Lower lobe of right lung (tissue), 2 donors: ENCODE measurements at regions not wholly inside any gene's neighbourhood (a gene's known extent, or its start where the extent isn't known, plus 50 kb on each side); places are given as distances from the start of the nearest gene placed in this dataset.

ENCODE experiments used
- ATAC-seq, 2 donors: fragments of 200-7000 bp; cut with Tn5 transposase; one replicate each; pipeline ENCODE4 v1.9.1; 2020 to 2022; ENCODE audit warnings: mild to moderate bottlenecking in 2 of 2, moderate library complexity in 2 of 2
- DNase-seq: peaks from one replicate; pipeline ENCODE4 v3.0.0-alpha.2; 2020
- H3K27ac ChIP-seq: fragments of 200-600 bp; one replicate; pipeline ENCODE4 v1.8.0; 2022
- H3K27me3 ChIP-seq: fragments of 200-600 bp; one replicate; pipeline ENCODE4 v1.8.0; 2022; ENCODE audit warnings: low read depth
- H3K36me3 ChIP-seq: fragments of 200-600 bp; one replicate; pipeline ENCODE4 v1.8.0; 2022; ENCODE audit warnings: mild to moderate bottlenecking
- H3K4me1 ChIP-seq: fragments of 200-600 bp; one replicate; pipeline ENCODE4 v1.8.0; 2022
- H3K4me3 ChIP-seq: fragments of 200-600 bp; one replicate; pipeline ENCODE4 v1.8.0; 2022; ENCODE audit warnings: mild to moderate bottlenecking
- H3K9me3 ChIP-seq: fragments of 200-600 bp; one replicate; pipeline ENCODE4 v1.8.0; 2022
- intact Hi-C: fragments of 100-400 bp; cut with DNase I; formaldehyde crosslinking; loops from one replicate; pipeline ENCODE4 v1.11.0; 2022
- TF ChIP-seq, protein P1 (sequence below): fragments of 200-600 bp; IDR thresholded peaks from one replicate; pipeline ENCODE4 v1.8.0; 2022; ENCODE audit warnings: antibody characterized with exemption, mild to moderate bottlenecking
- donor health status: DM: no; HTN: yes; CAD: no; lungs with severe emphysema.

DNA sequence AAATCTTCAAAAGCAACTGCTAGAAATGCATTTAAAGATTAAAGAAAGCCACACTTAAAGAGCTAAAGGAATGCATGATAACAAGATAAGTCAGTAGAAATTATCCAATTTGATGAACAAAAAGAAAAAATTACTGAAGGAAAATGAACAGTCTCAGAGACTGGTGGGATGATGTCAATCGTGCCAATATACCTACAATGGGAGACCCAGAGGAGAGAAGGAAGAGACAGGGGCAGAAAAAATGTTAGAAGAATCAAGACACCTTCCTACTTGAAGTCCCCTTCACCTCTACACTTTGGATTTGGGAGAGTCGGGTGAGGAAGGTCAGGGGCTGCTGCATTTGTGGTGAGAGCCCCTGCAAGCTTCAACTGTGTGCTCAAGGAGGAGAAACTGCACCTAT is 216.3 kb downstream of the BUD13 start:
- DNase-seq (no peak), ATAC-seq (no peak)
- Histone ChIP-seq H3K27me3 (no peaks in the 10 kb centered on the region), H3K36me3 (no peaks in the 10 kb centered on the region), H3K27ac (no peak overlapping the region), H3K4me1 (no peaks in the 10 kb centered on the region), H3K4me3 (no peak overlapping the region), H3K9me3 (no peaks in the 10 kb centered on the region)
- intact Hi-C loops = no loop called here
- TF ChIP-seq, protein P1, sequence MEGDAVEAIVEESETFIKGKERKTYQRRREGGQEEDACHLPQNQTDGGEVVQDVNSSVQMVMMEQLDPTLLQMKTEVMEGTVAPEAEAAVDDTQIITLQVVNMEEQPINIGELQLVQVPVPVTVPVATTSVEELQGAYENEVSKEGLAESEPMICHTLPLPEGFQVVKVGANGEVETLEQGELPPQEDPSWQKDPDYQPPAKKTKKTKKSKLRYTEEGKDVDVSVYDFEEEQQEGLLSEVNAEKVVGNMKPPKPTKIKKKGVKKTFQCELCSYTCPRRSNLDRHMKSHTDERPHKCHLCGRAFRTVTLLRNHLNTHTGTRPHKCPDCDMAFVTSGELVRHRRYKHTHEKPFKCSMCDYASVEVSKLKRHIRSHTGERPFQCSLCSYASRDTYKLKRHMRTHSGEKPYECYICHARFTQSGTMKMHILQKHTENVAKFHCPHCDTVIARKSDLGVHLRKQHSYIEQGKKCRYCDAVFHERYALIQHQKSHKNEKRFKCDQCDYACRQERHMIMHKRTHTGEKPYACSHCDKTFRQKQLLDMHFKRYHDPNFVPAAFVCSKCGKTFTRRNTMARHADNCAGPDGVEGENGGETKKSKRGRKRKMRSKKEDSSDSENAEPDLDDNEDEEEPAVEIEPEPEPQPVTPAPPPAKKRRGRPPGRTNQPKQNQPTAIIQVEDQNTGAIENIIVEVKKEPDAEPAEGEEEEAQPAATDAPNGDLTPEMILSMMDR = no peak

DNA sequence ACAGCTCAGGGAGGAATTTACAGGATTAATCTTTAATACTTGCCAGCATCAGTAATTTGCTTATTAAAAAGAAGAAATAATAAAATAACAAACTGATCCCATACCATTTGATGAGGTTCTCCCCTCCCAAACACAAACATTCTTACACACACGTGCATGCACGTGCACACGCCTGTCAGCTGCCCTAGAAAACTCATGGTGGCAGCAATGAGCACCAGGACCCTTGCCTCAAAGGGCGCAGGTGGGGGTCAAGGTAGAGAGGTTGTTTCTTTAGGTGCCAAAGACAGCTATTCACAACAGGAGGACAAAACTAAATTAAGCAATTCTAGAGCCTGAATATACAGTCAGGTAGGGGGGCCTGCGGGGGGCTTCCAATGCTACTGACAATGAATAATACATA is 219.3 kb downstream of the BUD13 start:
- intact Hi-C loops = no loop called here
- Histone ChIP-seq H3K4me3 (no peak overlapping the region), H3K9me3 (no peaks in the 10 kb centered on the region), H3K27ac (no peak overlapping the region), H3K27me3 (no peaks in the 10 kb centered on the region), H3K4me1 (no peaks in the 10 kb centered on the region), H3K36me3 (no peaks in the 10 kb centered on the region)
- TF ChIP-seq, protein P1 = no peak
- DNase-seq = no peak
- no peak for ATAC-seq

DNA sequence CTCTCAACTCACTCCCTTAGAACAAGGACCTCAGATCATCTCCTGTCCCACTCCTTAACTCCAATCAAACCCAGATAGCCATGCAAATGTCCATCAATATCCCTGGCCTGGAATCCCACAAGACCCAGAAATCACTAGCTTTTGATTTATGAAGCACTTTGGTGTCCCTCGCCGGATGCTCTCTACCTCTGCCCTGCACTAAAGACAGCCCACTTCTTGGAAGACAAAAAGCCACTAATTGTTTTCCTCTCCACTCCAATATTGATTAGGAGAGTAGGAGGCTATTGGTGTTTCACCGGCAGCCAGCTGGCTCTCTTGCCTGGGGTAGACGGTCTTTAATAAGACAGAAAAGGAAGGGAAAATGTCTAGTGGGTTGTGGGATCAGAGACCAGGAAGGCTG is 221.2 kb downstream of the BUD13 start:
- TF ChIP-seq, protein P1 = no peak

DNA sequence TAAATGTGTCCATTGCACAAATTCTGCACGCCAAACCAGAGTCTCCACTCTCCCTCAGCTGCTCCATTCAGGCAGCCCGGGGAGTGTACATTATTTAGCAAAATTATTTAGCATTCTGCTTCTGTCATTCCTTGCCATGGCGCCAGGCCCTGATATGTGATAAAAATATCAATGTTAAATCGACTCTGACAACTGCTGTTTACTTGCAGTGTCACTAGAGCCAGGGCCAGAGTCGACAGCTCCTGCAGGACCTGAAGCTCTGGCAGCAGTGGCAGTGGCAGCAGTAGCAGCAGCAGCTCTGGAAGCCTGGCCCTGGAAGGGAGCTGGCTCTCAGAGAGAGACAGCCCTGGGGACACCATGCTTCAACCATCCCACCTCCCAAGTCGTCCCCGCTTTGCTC is 224.5 kb downstream of the BUD13 start:
- DNase-seq (no peak), ATAC-seq (no peak)
- TF ChIP-seq, protein P1 = no peak
- Histone ChIP-seq H3K36me3 (no peaks in the 10 kb centered on the region), H3K4me1 (no peaks in the 10 kb centered on the region), H3K27ac (no peak overlapping the region), H3K27me3 (no peaks in the 10 kb centered on the region), H3K4me3 (no peak overlapping the region), H3K9me3 (no peaks in the 10 kb centered on the region)
- intact Hi-C loops = no loop called here

More for the DNA sequence above, 221.2 kb downstream of the BUD13 start:
- intact Hi-C loops = no loop called here
- no peaks in the 10 kb centered on the region for H3K4me1 ChIP-seq
- DNase-seq (no peak), ATAC-seq (no peak)
- no peaks in the 10 kb centered on the region for H3K9me3 ChIP-seq
- H3K36me3 ChIP-seq = no peaks in the 10 kb centered on the region
- no peaks in the 10 kb centered on the region for H3K27me3 ChIP-seq
- no peak overlapping the region for H3K27ac ChIP-seq
- no peak overlapping the region for H3K4me3 ChIP-seq

DNA sequence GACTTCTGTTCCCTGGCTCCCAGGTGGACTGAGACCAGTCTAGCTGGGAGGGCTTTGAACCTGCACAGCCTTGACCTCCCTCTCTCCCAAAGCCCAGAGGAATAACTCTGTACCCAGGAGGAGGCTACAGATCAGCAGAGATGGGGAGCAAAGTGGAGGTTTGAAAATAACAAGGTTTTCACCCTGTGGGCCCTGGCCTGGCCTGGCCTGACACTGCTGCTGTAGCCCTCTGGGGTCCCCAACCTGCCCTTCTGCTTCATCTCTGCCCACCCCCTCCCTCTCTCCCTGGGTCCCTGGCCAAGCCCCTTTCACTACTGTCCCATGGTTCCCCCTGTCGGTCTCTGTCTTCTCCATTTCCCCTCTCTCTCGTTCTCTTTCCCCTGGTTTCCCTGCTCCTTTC is 225.2 kb downstream of the BUD13 start:
- Histone ChIP-seq H3K9me3 (no peaks in the 10 kb centered on the region), H3K4me1 (no peaks in the 10 kb centered on the region), H3K4me3 (no peak overlapping the region), H3K27ac (no peak overlapping the region), H3K27me3 (no peaks in the 10 kb centered on the region), H3K36me3 (no peaks in the 10 kb centered on the region)
- DNase-seq (no peak), ATAC-seq (no peak)
- TF ChIP-seq, protein P1 = no peak
- intact Hi-C loops = no loop called here

DNA sequence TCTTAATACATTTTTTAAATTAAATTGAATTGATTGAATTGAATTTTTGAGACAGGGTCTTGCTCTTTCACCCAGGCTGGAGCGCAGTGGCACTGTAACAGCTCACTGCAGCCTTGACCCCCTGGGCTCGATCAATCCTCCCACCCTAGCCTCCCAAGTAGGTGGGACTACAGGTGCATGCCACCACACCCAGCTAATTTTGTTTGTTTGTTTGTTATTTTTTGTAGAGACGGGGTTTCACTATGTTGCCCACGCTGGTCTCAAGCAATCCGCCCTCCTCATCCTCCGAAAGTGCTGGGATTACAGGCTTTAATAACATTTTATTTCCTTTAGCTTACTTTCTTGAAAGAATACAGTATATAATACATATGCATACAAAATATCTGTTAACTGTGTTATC is 226.9 kb downstream of the BUD13 start:
- intact Hi-C loops = no loop called here
- no peaks in the 10 kb centered on the region for H3K4me1 ChIP-seq
- no peak overlapping the region for H3K27ac ChIP-seq
- ATAC-seq (no peak), DNase-seq (no peak)
- H3K36me3 ChIP-seq = no peaks in the 10 kb centered on the region
- TF ChIP-seq, protein P1 = no peak
- H3K27me3 ChIP-seq = peaks cover 3% of the 10 kb centered on the region
- no peak overlapping the region for H3K4me3 ChIP-seq
- H3K9me3 ChIP-seq = no peaks in the 10 kb centered on the region
